KMS-11 (cell line): ENCODE measurements at regions not wholly inside any gene's neighbourhood (a gene's known extent, or its start where the extent isn't known, plus 50 kb on each side); places are given as distances from the start of the nearest gene placed in this dataset.

Experiments
- H2AFZ ChIP-seq: fragments of 200-600 bp; sonication (generic); 2 replicates; pipeline ENCODE4 v1.6.1; 2016; ENCODE audit warnings: antibody characterized with exemption, mixed run types, low read depth
- H3K27ac ChIP-seq: fragments of 200-600 bp; sonication (generic); 2 replicates; pipeline ENCODE4 v1.6.1; 2016; ENCODE audit warnings: mild to moderate bottlenecking, mixed run types
- H3K27me3 ChIP-seq: fragments of 200-600 bp; sonication (generic); 2 replicates; pipeline ENCODE4 v1.6.1; 2017; ENCODE audit warnings: mild to moderate bottlenecking, low read depth, mixed run types, moderate library complexity; ENCODE audit not compliant: insufficient read depth
- H3K36me3 ChIP-seq: fragments of 200-600 bp; sonication (generic); 2 replicates; pipeline ENCODE4 v1.6.1; 2017; ENCODE audit warnings: mild to moderate bottlenecking, mixed run types; ENCODE audit not compliant: insufficient read depth
- H3K4me1 ChIP-seq: fragments of 200-600 bp; sonication (generic); 2 replicates; pipeline ENCODE4 v1.6.1; 2016; ENCODE audit warnings: mild to moderate bottlenecking, low read depth, mixed run types; ENCODE audit not compliant: poor library complexity, severe bottlenecking
- H3K4me2 ChIP-seq: fragments of 200-600 bp; sonication (generic); 2 replicates; pipeline ENCODE4 v1.7.0; 2016; ENCODE audit warnings: mild to moderate bottlenecking, mixed run types
- H3K4me3 ChIP-seq: fragments of 200-600 bp; sonication (generic); IDR thresholded peaks from 2 replicates; pipeline ENCODE4 v1.6.1; 2017; ENCODE audit warnings: low read depth, low read length, mixed read lengths; ENCODE audit not compliant: insufficient read depth
- H3K79me2 ChIP-seq: fragments of 200-600 bp; sonication (generic); 2 replicates; pipeline ENCODE4 v1.6.1; 2016; ENCODE audit warnings: low read depth, mixed run types; ENCODE audit not compliant: insufficient read depth
- H3K9ac ChIP-seq: fragments of 200-600 bp; sonication (generic); 2 replicates; pipeline ENCODE4 v1.6.1; 2016; ENCODE audit warnings: mild to moderate bottlenecking, mixed run types
- H4K20me1 ChIP-seq: fragments of 200-600 bp; sonication (generic); 2 replicates; pipeline ENCODE4 v1.6.1; 2016; ENCODE audit warnings: mild to moderate bottlenecking, mixed run types; ENCODE audit not compliant: insufficient read depth
- CTCF ChIP-seq: fragments of 200-600 bp; sonication (generic); conservative IDR thresholded peaks from 2 replicates; pipeline ENCODE4 v1.6.1; 2017; ENCODE audit warnings: low read depth, mild to moderate bottlenecking, antibody characterized with exemption, low read length, moderate library complexity, mixed read lengths

- H3K36me3 ChIP-seq, result no peaks in the 10 kb centered on the region
- no peak overlapping the region for H3K4me2 ChIP-seq
- TF ChIP-seq CTCF, result no peak
- no peak overlapping the region for H2AFZ ChIP-seq
- H3K4me1 ChIP-seq, result no peaks in the 10 kb centered on the region
- no peaks in the 10 kb centered on the region for H4K20me1 ChIP-seq
- H3K27me3 ChIP-seq, result no peaks in the 10 kb centered on the region
- no peak overlapping the region for H3K9ac ChIP-seq
- H3K79me2 ChIP-seq, result no peaks in the 10 kb centered on the region
- H3K4me3 ChIP-seq, result no peak overlapping the region
- H3K27ac ChIP-seq, result no peak overlapping the region
Measured at GRCh38 chr20:39242614-39243013, 280.5 kb downstream of the DHX35 start.

- H3K36me3 ChIP-seq, result no peaks in the 10 kb centered on the region
- H3K4me2 ChIP-seq, result no peak overlapping the region
- H3K27ac ChIP-seq, result no peak overlapping the region
- H4K20me1 ChIP-seq, result no peaks in the 10 kb centered on the region
- H3K79me2 ChIP-seq, result no peaks in the 10 kb centered on the region
- no peak for TF ChIP-seq CTCF
- H3K27me3 ChIP-seq, result no peaks in the 10 kb centered on the region
- no peak overlapping the region for H2AFZ ChIP-seq
- no peak overlapping the region for H3K4me3 ChIP-seq
- no peaks in the 10 kb centered on the region for H3K4me1 ChIP-seq
- H3K9ac ChIP-seq, result no peak overlapping the region
Measured at GRCh38 chr20:39234520-39235095, 272.5 kb downstream of the DHX35 start.

GRCh38 chr20:39233755-39234154 lies 271.6 kb downstream of the DHX35 start:
- Histone ChIP-seq H3K4me2 (no peak overlapping the region), H3K4me1 (no peaks in the 10 kb centered on the region), H3K36me3 (no peaks in the 10 kb centered on the region), H3K27ac (no peak overlapping the region), H4K20me1 (no peaks in the 10 kb centered on the region), H3K4me3 (no peak overlapping the region), H3K27me3 (no peaks in the 10 kb centered on the region), H2AFZ (no peak overlapping the region), H3K79me2 (no peaks in the 10 kb centered on the region), H3K9ac (no peak overlapping the region)
- no peak for TF ChIP-seq CTCF

- Histone ChIP-seq H3K27ac (no peak overlapping the region), H3K9ac (no peak overlapping the region), H3K4me1 (no peaks in the 10 kb centered on the region), H3K27me3 (no peaks in the 10 kb centered on the region), H3K4me3 (no peak overlapping the region), H3K36me3 (no peaks in the 10 kb centered on the region), H4K20me1 (no peaks in the 10 kb centered on the region), H2AFZ (no peak overlapping the region), H3K4me2 (no peak overlapping the region), H3K79me2 (no peaks in the 10 kb centered on the region)
- no peak for TF ChIP-seq CTCF
Measured at GRCh38 chr20:39227416-39227815, 265.3 kb downstream of the DHX35 start.
